ENCODE measurements at regions not wholly inside any gene's neighbourhood (a gene's known extent, or its start where the extent isn't known, plus 50 kb on each side); places are given as distances from the start of the nearest gene placed in this dataset.

DNA sequence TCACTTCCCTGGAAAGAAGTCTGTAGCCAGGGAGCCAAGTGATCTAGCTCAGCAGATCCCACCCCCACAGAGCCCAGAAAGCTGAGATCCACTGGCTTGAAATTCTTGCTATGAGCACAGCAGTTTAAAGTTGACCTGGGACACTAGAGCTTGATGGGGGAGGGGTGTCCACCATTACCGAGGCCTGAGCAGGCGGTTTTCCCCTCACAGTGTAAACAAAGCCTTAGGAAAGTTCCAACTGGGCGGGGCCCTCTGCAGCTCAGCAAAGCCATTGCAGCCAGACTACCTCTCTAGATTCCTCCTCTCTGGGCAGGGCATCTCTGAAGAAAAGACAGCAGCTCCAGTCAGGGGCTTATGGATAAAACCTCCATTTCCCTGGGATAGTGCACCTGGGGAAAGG, 887.2 kb upstream of the LRATD1 start:
- no peak for TF ChIP-seq POLR2A (IDR thresholded peaks at IDR 0.05; ENCODE audit: low read depth, low read length)
- TF ChIP-seq POLR2AphosphoS5 (IDR thresholded peaks at IDR 0.05; ENCODE audit: low read depth, low read length) = no peak
